ENCODE measurements at regions not wholly inside any gene's neighbourhood (a gene's known extent, or its start where the extent isn't known, plus 50 kb on each side); places are given as distances from the start of the nearest gene placed in this dataset.

- TF ChIP-seq POLR2A (IDR thresholded peaks at IDR 0.05) (no peak), CTCF (IDR thresholded peaks at IDR 0.05) (no peak)
Observed at GRCh38 chr17:12566291-12566690, 99.4 kb upstream of the MYOCD start.
